Superior temporal gyrus (tissue), 1 donor: ENCODE measurements at regions not wholly inside any gene's neighbourhood (a gene's known extent, or its start where the extent isn't known, plus 50 kb on each side); places are given as distances from the start of the nearest gene placed in this dataset.
A peak's percentile ranks its signal among the peaks of the same experiment; 100 is the strongest.
"Not testable (repeated sequence)": the region's sequence is repeated elsewhere in the genome, so short reads cannot be mapped to it uniquely, and the experiment has no call there.

Experiments
- DNase-seq: peaks from one replicate; pipeline ENCODE4 v3.0.0-alpha.2; 2016; ENCODE audit errors: extremely low spot score

GRCh38 chr17:74113952-74114351 is 89.5 kb upstream of the RPL38 start:
- no peak for DNase-seq

- DNase-seq: no peak
Observed at GRCh38 chr17:74114881-74115470, 88.5 kb upstream of the RPL38 start.

- no peak for DNase-seq
Observed at GRCh38 chr17:74115586-74115985, 87.9 kb upstream of the RPL38 start.

- DNase-seq: no peak
Observed at GRCh38 chr17:74116087-74116717, 87.3 kb upstream of the RPL38 start.

GRCh38 chr17:74117087-74117698 is 86.3 kb upstream of the RPL38 start:
- no peak for DNase-seq

GRCh38 chr17:74117999-74118421 is 85.5 kb upstream of the RPL38 start:
- peak; percentile 35 for DNase-seq

GRCh38 chr17:74118504-74118903 is 85.0 kb upstream of the RPL38 start:
- no peak for DNase-seq

GRCh38 chr17:74119049-74119580 is 84.4 kb upstream of the RPL38 start:
- DNase-seq: no peak

GRCh38 chr17:74119965-74120364 is 83.5 kb upstream of the RPL38 start:
- no peak for DNase-seq

- DNase-seq: peak; percentile 61
Observed at GRCh38 chr17:74123350-74123749, 80.1 kb upstream of the RPL38 start.

- no peak for DNase-seq
Observed at GRCh38 chr17:74123866-74124444, 79.5 kb upstream of the RPL38 start.

GRCh38 chr17:74125156-74125555 is 78.3 kb upstream of the RPL38 start:
- DNase-seq: no peak

GRCh38 chr17:74126179-74126900 is 77.1 kb upstream of the RPL38 start:
- DNase-seq: no peak

- no peak for DNase-seq
Observed at GRCh38 chr17:74126959-74127358, 76.5 kb upstream of the RPL38 start.

- DNase-seq: no peak
Observed at GRCh38 chr17:74128456-74129211, 74.8 kb upstream of the RPL38 start.

- DNase-seq: not testable (repeated sequence)
Observed at GRCh38 chr17:74129800-74130199, 73.7 kb upstream of the RPL38 start.

- DNase-seq: no peak
Observed at GRCh38 chr17:74130276-74130675, 73.2 kb upstream of the RPL38 start.

- DNase-seq: no peak
Observed at GRCh38 chr17:74130841-74131240, 72.6 kb upstream of the RPL38 start.

- no peak for DNase-seq
Observed at GRCh38 chr17:74132354-74132753, 71.1 kb upstream of the RPL38 start.

GRCh38 chr17:74133740-74134139 is 69.7 kb upstream of the RPL38 start:
- DNase-seq: no peak

- DNase-seq: not testable (repeated sequence)
Observed at GRCh38 chr17:74134234-74134633, 69.2 kb upstream of the RPL38 start.
